GM13977 (cell line): ENCODE measurements at regions not wholly inside any gene's neighbourhood (a gene's known extent, or its start where the extent isn't known, plus 50 kb on each side); places are given as distances from the start of the nearest gene placed in this dataset.

Experiments used
- DNase-seq: peaks from one replicate; pipeline ENCODE4 v3.0.0; 2012; ENCODE audit warnings: low spot score
- CTCF ChIP-seq: IDR thresholded peaks from 2 replicates; pipeline ENCODE4 v1.5.1; 2012; ENCODE audit warnings: mild to moderate bottlenecking, control low read depth; ENCODE audit not compliant: insufficient read depth; ENCODE audit errors: extremely low read depth, missing control alignments
- in situ Hi-C: fragments of 300-500 bp; cut with MboI; formaldehyde crosslinking; loops from one replicate; pipeline ENCODE4 v1.12.0; 2022; ENCODE audit warnings: low sequenced_read_pairs, low pct_unique_long_range_greater_than_20kb, mixed read lengths, inconsistent platforms; ENCODE audit not compliant: unreplicated experiment

DNA sequence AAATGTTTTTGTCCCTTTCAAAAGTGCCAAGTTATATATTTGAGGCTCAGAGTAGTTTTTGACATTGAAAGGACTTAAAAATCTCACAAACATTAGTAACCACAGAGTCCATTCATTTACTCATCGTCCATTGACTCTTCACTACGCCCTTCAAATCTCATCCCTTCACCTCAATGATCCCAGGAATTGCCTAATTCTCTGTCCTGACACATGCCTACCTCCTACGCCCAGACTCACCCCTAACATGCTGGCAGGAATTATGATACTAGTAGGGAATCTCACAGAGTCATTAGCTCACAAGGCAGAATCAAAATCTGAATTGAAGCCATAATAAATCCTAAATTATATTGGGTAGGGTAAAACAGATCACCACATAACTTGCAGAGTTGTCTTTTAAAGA, 410.1 kb downstream of the RAP2B start:
- no peak for TF ChIP-seq CTCF
- DNase-seq = no peak
- in situ Hi-C loops = no loop called here

GRCh38 chr3:153572654-153573053, 410.6 kb downstream of the RAP2B start:
- in situ Hi-C loops = no loop called here
- DNase-seq = no peak
- no peak for TF ChIP-seq CTCF

- no peak for DNase-seq
- in situ Hi-C loops = no loop called here
- TF ChIP-seq CTCF = no peak
Measured at GRCh38 chr3:153573481-153573880, 411.5 kb downstream of the RAP2B start.

GRCh38 chr3:153574445-153574844, 412.4 kb downstream of the RAP2B start:
- no peak for DNase-seq
- no peak for TF ChIP-seq CTCF
- in situ Hi-C loops = no loop called here

- in situ Hi-C loops = loop anchor here (25.0 kb wide), 1 partner anchor 540 kb away; no protein-coding TSS in a partner anchor
- DNase-seq = no peak
- no peak for TF ChIP-seq CTCF
Measured at GRCh38 chr3:153577059-153577736, 415.2 kb downstream of the RAP2B start.

GRCh38 chr3:153578046-153578445, 416.0 kb downstream of the RAP2B start:
- DNase-seq = no peak
- in situ Hi-C loops = loop anchor here (25.0 kb wide), 1 partner anchor 541 kb away; no protein-coding TSS in a partner anchor
- no peak for TF ChIP-seq CTCF
